TTC549 (cell line): ENCODE measurements at regions not wholly inside any gene's neighbourhood (a gene's known extent, or its start where the extent isn't known, plus 50 kb on each side); places are given as distances from the start of the nearest gene placed in this dataset.

Experiments
- FAIRE-seq: peaks from 2 replicates; lab custom pipeline; 2012; peaks lifted over from hg19 to GRCh38; lab: Jason Lieb, UNC

DNA sequence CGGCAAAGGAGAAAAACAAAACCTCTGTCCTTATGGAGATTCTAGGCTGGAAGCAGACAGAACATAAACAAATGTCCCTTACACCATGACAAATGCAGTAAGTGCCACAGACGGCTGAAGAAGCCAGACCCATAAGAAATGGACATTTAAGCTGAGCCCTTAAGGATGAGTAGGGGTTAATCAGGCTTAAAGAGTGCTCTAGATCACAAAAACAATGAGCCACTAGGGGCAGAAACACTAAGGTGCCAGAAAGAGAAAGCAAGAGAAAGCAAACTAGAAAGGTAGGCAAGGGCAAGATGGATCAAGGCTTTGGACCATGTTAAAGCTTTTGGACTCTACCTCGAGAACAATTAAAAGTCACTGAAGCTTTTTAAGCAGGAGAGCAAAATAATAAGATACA lies 326.9 kb upstream of the WWC1 start:
- FAIRE-seq: no peak

DNA sequence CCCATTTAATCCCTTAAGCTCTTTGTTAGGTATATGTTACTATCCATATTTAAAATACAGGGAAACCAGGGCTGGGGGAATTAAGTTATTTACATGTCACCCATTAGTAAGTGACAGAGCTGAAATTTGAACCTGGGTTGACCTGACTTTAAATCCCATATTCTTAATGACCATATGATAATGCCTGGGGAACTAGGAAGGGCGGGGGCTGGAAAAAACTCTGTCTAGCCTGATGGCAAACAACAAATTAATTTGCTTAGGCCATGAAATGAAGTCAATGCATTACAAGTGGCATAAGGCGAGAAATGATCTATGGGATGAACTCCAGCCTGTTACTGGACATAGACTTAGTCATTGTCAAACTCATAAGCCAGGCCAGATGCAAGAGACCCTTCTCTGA lies 325.7 kb upstream of the WWC1 start:
- FAIRE-seq: no peak

- FAIRE-seq: no peak
Observed at GRCh38 chr5:167966979-167967378, 324.5 kb upstream of the WWC1 start.

- no peak for FAIRE-seq
Observed at GRCh38 chr5:167967494-167968177, 323.8 kb upstream of the WWC1 start.

GRCh38 chr5:167968837-167969236 lies 322.6 kb upstream of the WWC1 start:
- no peak for FAIRE-seq

- FAIRE-seq: no peak
Observed at GRCh38 chr5:167969998-167970397, 321.4 kb upstream of the WWC1 start.

- no peak for FAIRE-seq
Observed at GRCh38 chr5:167971706-167972105, 319.7 kb upstream of the WWC1 start.

- FAIRE-seq: no peak
Observed at GRCh38 chr5:167973126-167973525, 318.3 kb upstream of the WWC1 start.

GRCh38 chr5:167984951-167985350 lies 306.5 kb upstream of the WWC1 start:
- no peak for FAIRE-seq

DNA sequence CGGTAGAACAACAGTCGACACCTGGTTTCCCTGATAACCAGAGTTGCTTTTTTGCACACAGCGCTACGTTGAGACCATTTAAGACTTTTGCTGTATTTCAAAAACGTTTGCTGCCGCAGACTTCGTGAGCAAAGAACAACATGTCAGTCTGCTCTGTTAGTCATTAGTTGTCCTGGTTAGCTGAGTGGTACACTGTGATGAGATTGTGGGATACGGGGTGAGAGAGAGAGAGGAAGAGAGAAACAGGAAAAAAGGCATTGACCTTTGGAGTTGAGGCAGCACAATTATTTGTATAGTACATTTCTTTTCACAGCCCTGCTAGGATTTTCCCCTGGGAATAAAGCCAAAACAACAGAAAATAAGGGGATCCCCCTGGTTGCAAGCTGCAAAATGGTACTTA lies 306.1 kb upstream of the WWC1 start:
- FAIRE-seq: no peak

DNA sequence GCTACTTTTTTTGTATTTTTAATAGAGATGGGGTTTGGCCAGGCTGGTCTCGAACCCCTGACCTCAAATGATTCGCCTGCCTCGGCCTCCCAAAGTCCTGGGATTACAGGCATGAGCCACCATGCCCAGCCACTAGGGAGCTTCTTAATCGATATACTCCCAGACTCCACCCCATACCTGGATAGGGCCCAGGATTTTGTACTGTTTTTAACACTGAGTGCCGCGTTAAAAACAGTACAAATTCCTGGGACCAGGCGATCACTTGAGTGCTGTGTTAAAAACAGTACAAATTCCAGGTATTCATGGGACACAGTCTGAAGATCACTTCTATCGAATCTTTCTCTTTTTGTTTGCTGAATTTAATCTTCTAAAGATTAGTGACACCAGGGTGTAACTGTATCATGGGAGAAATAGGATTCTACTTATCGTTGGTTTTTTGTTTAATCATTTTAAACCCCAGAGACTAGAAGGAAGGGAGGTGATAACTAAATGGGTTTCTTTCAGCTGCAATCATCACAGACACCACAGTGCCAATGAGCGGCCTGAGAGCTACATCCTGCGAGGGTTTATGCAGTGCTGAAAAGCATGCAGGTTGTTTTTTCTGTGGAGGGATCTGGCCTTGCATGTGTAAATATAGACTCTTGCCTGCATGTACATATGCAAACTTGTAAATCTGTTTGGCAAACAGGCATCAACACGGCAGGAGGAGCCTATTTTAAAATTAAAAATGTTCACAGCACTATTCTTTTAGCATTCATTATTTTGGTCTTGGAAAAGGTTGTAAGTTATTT lies 303.8 kb upstream of the WWC1 start:
- no peak for FAIRE-seq

GRCh38 chr5:167992868-167993267 lies 298.6 kb upstream of the WWC1 start:
- no peak for FAIRE-seq

GRCh38 chr5:167993771-167994170 lies 297.7 kb upstream of the WWC1 start:
- no peak for FAIRE-seq

- FAIRE-seq: no peak
Observed at GRCh38 chr5:167995844-167996425, 295.5 kb upstream of the WWC1 start.

DNA sequence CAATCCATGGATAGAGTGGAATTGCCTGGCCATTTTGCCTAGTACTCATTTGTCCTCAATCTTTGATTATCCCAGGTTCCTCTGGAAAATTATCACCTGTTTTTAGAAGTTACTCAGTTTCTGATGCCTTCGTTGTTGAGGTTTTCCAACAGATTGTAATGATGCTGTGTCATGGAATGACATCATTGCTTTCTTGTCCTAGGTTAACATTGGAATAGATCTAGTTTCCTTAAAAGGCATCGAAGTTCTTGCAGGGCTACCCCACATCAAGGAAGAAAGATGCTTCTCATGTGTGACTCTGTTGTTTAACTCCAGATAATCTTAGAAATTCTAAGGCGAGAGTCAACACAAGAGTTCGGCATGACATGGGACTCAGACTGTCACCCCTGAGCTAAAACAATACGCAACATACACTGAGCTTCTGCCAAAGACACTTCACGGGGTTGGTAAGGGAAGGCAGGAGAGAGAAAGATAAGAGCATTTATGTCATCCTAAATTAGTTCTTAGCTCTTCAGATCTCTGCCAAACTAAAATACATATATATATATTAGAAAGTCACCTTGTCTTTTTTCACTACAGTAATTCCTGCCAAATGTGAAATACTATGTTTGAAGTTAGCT lies 293.2 kb upstream of the WWC1 start:
- no peak for FAIRE-seq

GRCh38 chr5:167999182-167999581 lies 292.3 kb upstream of the WWC1 start:
- no peak for FAIRE-seq

DNA sequence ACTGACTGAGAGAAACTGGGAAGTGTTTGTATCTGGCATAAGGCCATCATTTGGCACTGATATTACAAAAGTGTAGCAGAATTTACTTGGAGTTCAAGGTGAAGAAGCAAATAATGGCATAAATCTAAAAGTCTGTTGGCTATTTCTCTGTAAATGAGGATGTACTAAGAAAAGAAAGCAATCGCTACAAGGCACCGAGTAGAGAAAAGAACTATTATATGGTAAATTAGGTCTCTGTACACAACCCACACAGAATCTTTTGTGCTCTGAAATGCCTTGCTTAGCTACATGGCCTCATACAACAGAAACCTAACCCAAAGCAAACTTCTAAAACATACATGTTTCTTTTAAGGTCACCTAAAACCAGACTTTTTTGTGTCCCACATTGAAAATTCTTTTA lies 290.1 kb upstream of the WWC1 start:
- FAIRE-seq: no peak

GRCh38 chr5:168002116-168002515 lies 289.3 kb upstream of the WWC1 start:
- no peak for FAIRE-seq

- FAIRE-seq: no peak
Observed at GRCh38 chr5:168005093-168005492, 286.4 kb upstream of the WWC1 start.

DNA sequence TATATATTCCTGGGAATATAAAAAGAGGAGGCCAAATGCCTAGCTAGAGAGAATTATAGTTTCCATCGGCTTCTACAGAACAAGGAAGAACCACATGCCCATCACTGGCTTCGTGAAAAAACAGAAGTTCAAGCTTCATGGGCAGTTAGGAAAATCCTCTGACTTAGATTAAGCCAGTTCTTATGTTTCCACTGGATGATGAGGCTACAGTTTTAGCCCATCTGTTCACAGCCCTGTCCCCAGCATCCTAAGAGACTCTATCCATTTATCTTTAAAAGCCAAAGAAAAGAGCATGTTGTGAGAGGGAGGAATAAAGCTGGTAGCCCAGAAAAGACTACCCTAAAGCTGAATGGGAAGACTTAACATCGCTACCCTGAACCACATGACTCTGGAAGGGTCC lies 285.5 kb upstream of the WWC1 start:
- no peak for FAIRE-seq

- no peak for FAIRE-seq
Observed at GRCh38 chr5:168006456-168007130, 284.9 kb upstream of the WWC1 start.

GRCh38 chr5:168007286-168007685 lies 284.2 kb upstream of the WWC1 start:
- FAIRE-seq: no peak

- FAIRE-seq: no peak
Observed at GRCh38 chr5:168008555-168008954, 282.9 kb upstream of the WWC1 start.
